ENCODE measurements at regions not wholly inside any gene's neighbourhood (a gene's known extent, or its start where the extent isn't known, plus 50 kb on each side); places are given as distances from the start of the nearest gene placed in this dataset.
"Not testable (repeated sequence)": the region's sequence is repeated elsewhere in the genome, so short reads cannot be mapped to it uniquely, and the experiment has no call there.

DNA sequence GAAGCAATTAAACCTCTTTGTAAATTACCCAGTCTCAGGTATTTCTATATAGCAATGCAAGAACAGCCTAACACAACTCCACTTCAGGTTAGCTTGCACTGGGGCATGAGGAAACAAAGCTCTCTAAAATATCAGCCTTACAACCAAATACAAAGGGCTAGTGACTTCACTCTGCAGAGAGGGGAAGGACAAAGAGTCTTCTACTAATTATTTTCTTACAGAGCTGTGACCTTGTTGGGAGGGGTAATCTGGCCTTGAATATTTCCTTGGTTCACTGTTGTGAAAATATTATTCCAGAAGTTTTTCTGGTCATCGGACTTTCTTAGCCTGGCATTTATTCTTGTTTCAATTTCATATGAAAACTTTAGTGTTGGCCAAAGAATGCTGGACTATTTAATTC is 334.4 kb upstream of the CTNNB1 start:
- no peak for DNase-seq

DNA sequence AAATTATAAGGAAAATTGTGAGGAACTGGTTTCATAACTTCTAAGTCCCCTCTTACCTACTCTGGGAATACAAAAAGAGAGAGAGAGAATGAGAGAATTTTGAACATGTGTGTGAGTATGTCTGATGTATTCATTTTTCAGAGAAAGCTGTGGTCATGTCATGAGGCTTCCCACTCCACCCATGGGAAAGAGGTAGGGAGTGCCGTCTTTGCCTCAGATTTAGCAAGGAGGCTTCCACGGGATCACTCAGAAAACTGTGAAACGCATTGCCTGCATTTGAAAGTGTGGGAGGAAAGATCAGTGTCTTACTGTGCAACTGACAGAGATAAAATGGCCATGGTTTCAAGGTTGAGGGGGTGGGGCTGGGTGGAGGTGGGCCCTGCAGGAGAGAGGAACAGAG is 331.5 kb upstream of the CTNNB1 start:
- no peak for DNase-seq

DNA sequence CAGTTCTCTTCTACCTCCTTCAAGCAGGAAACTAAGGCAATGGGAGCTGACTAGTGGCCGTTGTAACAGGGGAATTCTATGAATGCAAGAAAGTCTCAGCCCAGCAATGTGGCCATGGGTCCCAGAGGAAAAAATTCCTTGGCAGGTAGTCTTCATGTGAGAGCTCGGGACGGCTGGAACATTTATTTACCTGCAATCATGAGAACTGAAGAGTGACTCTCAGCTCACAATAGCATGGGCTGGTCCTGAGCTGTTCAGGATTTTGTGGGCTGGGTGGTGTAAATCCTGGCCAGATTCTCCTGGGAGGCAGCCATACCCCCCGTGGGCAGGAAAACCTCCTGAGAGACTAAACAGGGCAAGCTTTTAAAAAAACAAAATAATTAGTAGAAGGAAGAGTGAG is 330.3 kb upstream of the CTNNB1 start:
- DNase-seq: no peak

DNA sequence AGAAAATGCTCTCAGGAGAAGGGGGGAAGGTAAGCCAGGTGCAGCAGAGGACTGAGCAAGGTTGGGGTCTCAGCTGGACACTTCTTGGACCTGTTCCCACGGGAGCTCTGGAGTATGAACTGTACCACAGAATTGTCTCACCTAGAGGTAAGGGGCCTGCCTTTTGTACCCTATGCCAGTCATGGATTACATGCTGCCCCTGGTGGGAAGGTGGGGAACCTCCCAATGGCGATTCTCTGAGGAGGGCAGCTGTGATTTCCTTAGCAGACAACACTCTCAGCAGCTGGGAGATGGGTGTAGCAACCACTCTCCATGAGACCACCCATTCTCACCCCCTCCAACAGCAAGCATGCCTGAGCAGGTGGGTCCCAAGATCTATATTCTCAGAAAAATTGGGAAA is 329.4 kb upstream of the CTNNB1 start:
- DNase-seq: no peak

DNA sequence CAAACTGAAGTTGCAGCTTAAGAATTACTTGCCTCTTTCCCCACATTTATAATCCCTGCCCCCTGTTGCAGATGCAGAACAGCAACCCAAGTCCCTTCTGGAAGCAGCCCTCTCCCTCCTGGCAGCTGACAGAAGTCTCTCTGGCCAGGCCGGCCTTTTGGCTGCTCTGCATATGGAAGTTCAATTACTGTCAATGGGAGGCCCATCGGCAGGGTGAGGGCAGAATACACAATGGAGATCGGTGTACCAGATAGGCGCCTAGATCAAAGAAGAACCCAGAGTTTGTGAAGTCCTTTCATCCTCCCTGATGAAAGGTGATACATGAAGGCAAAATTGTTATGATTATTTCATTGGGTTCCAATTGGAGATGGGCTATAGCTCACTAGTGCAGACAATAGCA is 327.9 kb upstream of the CTNNB1 start:
- DNase-seq: no peak

DNA sequence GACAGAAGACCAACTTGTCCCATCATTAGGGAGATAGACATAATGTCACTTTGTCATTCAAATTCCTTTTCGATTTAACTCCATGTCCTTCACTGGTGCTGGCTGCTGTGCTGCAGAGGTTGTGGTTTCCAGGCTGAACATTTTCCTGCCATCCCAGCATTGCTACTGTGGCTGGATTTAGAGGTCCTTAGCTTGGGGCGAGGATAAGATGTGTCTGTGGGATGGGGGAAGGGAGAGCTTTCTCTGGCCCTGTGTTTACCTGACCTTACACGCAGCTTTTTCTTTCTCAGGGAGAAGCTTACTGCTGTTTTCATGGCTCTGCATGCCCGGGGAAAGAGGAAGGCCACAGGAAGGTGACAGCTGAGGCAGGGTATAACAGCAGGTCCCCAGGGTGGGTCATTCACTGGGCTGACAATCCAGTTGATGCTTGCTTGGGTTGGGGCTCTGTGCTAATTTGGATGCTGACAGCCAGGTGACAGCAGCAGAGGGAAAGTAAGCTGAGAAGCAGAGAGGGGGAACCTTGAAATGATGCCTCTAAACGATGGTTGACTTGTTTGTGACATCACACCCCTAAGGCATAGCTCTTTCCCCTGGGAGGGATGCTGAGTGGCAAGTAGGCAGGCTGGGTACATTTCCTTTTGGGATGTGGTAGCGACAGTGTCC is 326.9 kb upstream of the CTNNB1 start:
- DNase-seq: no peak

DNA sequence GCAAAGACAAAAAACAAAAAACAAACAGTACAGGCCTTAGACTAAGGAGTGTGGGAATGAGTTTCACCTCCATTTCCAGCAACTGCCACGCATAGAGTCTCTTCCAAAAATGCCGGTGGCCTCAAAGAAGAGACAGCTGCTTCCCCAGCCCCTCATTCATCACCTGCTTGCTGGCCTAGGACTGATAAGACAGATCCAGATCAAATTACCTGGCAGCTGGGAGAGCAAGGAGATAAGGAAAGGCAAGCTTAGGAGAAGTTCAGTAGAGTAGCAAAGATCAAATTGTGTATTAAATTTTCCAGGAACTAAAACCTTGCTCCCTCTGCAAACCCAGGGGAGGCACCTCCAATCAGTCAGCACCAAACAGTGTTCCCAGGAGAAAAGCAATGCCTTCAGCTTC is 325.8 kb upstream of the CTNNB1 start:
- DNase-seq: no peak

DNA sequence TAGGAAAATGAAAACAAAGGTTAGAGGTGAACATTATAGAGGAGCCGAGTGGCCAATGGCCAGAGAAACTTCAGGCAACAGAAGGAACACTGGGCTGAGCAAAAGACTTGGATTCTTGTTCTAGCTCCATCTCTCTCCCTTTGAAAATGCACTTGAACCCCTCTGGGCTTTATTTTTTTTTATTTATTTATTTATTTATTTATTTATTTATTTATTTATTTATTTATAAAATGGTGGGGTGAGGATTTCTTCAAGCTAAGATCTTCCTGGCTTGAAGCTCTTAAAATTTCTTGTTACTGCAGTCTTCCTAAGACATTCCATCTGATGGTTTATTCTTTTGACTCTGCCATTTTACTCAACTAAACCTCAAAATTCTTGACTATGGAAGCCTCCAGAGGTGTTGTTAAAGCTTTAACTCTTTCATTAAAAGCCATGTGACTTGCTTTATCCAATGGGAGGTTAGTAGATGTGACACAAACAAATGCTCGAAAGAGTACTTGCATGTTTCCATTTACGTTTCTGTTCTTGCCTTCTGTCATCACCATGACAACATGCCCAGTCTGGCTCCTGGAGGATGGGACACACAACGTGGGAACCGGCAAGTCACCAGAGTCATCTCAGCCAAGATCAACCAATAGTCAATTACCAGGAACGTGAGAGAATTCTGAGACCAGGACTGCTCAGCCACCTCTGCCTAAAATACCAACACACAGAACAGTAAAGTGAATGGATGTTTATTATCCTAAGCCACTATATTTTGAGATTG is 325.2 kb upstream of the CTNNB1 start:
- DNase-seq: no peak

DNA sequence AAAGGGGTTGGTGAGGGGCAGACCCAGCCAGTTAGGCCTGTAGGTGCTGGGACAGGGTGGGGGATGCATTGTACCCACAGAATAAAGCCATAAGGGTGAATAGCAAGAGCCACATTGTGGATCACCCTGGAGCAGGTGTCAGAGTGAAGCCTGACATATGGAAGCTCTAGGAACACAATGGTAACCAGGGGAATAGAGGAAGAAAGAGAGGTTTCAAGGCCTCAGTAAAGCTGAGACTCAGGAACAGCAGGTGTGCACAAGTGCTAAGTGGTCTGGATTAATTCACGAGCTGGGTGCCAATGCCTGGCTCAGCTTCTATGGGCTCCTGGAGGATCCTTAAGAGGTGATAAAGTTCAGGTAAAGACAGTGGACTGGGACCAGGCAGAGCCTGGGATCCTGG is 323.7 kb upstream of the CTNNB1 start:
- DNase-seq: no peak

DNA sequence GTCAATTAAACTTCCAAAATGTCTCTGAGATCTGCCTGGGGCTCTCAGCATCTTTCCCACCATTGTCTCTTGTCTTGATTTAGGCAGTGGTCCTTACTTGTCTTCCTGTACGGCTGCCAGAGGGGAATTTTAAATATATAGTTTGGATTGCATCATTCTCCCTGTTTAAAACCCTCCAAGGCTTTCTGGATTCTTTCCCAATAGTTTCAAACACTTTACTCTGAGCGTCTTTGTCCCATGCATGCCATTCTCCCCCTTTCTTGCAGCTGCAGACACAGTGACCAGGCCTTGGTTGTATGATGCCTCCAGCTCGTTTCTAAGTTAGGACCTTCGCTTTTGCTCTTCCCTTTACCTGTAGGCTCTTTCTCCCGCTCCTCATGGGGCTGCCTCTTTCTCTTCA is 323.3 kb upstream of the CTNNB1 start:
- DNase-seq: no peak

DNA sequence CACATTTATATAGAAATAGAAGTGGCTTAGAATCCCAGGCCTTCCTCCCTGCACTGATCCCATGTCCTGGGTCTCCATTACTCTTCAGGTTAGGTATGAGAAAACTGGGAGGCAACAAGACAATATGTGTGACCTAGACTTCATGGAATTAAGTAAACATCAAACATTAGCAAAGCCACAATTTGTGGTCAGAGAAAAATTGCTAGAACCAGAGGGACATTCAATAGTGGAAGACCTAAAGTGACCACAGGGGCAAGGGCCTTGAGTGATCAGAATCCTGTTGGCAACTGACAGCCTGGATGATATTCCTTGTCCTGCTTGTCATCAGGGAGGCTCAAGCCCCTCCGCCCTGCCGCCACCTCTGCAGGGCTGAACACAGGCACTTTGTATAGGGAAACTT is 322.8 kb upstream of the CTNNB1 start:
- no peak for DNase-seq

DNA sequence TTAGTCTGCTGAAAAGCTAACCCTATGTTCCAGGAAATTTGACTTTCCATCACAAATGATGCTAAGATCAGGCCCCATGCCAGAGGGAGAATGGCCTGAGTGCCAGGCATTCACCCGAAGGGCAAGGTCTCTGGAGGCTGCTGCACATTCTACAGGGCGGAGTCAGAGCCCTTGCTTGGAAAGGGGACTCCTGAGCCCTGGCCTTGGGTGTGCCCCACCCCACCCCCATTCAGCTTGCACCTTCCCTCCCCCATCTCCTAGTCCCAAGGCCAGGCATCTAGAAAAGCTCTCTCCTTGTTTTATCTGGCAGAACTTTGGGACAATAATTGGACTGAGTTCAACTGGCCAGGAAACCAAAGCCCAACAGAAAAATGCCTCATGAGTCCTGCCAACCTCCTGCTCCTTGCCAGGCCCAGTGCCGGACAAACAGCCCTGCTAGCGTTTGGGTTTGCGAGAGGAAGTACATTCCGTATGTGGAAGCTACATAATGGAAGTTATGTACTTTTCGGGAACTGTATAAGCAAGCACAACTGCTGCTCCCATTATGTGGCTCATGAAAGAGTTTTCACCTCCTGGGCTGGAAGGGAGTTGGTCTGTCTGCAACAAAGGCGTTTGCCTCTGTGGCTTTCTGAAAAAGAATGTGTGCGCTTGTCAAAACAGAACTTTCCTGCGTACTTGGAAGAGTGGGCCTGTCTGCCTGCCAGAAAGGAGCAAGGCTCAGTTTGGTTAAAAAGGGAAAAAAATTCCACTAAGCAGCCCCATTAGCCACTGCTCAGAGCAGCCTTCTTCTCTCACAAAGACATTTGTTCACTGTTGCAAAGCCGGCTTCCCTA is 321.5 kb upstream of the CTNNB1 start:
- no peak for DNase-seq

DNA sequence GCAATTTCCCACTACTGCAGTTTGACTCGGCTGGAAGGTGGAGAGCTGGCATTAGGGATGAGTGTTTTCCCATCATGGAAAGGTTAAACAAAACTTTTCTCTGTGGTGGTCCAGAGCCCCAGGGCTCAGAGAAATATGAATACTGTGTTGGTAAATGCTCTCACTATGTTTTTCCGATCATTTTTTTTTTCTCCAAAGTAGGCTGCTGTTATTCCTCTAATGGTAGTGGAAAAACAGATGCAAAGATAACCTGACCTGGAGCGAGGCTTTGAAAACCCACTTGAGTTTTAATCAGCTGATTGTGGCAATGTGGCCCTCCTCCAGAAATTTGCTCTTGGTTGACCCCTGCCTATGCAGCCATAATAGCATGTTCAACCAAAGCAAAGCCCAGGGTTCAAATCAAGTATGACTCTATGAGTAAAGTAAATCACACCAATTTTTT is 320.8 kb upstream of the CTNNB1 start:
- DNase-seq: no peak

DNA sequence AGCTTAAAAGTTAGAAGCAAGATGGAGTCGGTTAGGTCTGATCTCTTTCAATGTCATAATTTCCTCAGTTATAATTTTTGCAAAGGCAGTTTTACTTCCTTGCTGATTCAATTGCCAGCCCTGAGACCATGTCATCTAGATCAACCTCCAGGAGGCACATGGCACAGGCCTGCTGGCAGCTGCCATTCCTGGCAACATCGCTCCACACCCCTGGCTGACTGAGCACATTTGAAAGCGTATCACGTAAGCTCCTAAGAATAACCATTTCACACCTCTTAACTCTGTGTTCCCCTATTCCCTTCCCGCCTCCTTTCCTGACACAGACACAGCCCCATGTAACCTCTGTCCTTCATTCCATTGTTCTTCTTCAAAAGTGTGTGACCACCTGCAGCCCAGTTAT is 313.9 kb upstream of the CTNNB1 start:
- DNase-seq: no peak

DNA sequence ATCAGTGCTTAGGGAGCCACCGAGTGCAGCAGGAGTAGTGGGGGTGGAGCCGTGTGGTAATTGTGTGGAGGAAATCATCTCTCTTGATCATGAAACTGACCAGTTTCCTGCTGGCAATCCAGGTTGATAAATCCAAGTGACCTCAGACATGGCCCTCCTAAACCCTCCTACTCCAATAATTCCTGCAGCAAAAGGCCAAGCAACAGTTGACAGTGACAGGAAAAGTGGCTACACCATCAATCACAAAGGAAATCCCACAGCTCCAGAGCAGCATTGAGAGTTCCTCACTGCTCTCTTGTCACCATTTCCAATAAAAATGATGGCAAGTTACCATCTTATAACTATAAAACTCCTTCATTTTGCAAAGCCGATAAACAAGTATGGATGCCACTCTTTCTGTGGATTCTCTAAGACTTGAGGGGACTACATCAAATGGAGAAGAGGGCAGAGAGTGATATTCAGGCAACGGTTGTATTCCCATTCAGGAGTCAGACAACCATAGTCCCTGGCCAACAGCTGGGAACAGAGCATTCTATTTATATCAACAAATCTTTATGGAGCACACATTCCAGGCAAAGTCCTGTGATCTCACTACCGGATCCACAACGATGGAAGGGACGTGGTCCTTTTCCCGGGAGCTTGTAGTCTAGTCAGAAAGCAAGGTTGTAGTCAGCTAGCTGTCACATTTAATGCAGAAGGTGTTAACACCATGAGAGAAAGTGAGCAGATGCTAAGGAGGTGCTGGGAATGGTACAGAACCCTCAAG is 312.5 kb upstream of the CTNNB1 start:
- no peak for DNase-seq

DNA sequence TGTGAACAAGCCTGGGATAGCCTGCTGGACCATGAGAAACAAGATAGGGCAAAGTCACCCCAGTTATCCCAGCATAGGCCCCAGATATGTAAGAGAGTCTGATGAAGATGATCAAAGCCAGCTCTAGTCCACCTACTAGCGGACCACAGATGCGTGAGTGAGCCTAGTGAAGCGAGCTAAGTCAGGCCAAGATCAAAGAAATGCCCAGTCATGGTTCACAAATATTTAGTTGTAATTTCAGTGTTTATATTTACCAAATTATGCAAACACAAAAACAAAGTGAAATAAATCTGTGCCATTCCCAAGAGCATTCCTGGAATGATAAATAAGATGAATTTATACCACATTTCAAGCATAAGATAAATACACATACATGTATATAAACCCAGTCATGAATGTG is 308.1 kb upstream of the CTNNB1 start:
- no peak for DNase-seq

DNA sequence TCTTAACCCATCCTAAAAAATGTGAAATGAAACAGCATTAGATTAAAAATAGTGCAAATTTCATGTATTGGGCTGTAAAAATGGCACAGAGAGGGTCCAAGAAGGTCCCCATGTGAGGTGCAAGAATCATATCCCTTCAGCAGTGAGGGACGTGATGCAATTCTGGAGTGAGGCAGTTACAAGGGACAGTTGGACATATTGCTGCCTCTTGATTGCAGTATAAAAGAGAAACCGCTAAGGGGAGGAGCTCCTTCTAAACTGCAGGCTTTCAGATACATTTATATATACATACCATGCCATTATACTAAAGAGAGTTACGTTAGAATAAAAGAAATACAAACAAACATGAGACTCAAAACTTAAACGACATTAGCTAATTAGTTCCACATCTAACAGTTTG is 304.2 kb upstream of the CTNNB1 start:
- DNase-seq: no peak

DNA sequence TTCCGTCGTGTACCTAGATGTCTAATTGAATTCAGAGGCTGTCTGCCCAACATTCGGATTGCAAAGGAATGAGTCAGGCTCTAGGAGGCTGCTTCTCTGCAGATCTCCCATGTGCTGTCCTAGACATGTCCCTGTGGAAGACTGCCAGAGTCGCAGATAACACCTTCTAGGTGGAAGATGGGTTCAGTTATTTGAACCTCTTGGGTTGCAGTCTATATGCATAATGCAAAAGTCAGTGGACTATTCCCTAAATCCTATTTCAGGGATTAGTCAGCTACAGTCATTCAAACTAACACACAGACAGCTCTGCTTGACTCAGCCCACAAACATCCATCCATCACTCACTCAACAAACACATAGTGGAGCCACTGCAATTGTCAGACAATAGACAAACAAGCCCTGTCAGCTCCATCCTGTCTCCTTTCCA is 300.0 kb upstream of the CTNNB1 start:
- no peak for DNase-seq

DNA sequence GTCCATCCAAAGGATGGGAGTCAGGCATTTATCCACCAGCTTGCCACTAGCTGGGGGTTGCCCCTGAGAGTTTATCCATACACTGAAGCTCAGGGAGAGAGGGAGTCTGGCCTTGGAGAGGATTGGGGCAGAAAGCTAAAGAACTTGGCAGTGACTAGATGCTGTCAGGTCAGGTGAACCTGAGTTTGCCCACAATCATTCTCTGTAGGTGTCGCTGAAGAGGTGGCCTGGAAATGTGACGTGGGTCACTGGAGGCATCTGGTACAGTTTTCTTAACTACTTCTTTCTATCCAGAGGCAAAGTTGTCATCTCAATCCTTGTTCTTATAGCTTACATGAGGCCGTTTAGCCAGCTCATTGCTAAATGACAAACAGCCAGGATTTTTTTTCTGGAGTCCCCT is 298.0 kb upstream of the CTNNB1 start:
- no peak for DNase-seq

DNA sequence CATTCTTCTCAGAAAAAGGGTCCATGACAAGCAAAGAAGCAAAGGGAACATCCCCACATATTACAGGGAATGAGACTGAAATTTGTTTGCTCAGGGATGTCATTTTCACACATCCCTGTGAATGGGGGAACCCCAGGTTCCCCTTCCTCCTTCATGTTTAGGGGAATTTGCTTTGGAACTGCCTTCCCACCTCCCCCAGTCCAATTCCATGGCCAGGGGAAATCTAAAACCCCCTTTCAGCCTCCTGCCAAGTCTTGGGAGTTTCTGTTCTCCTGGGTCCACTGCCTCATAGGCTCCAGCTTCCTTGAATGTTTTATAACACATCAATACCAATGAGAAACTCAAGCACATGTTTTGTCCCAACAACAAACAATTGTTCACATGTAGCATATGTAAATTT is 297.5 kb upstream of the CTNNB1 start:
- no peak for DNase-seq

DNA sequence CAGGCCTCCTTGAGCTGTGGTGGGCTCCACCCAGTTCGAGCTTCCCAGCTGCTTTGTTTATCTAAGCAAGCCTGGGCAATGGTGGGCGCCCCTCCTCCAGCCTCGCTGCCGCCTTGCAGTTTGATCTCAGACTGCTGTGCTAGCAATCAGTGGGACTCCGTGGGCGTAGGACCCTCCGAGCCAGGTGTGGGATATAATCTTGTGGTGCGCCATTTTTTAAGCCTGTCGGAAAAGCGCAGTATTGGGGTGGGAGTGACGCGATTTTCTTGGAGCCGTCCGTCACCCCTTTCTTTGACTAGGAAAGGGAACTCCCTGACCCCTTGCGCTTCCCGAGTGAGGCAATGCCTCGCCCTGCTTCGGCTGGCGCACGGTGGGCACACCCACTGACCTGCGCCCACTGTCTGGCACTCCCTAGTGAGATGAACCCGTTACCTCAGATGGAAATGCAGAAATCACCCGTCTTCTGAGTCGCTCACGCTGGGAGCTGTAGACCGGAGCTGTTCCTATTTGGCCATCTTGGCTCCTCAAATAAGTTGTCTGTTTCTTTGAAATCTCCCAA is 291.3 kb upstream of the CTNNB1 start:
- DNase-seq: not testable (repeated sequence)

DNA sequence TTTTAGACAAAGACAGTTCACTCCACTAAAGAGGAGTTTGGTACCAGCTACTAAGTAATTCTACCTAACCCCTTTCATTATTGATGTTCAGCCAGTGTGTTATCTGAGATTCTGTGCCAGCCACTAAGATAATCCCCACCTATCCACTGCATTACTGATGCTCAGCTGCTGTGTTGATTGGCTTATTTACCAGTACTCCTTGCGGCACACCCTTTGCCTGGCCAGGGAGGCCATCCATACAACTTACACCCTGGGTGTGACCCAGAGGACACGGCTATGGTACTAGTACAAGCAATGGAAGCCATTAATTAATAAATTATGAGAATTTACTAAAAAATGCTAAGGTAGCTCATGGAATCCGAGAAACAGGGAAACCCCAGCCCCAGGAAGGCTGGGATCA is 290.7 kb upstream of the CTNNB1 start:
- no peak for DNase-seq

DNA sequence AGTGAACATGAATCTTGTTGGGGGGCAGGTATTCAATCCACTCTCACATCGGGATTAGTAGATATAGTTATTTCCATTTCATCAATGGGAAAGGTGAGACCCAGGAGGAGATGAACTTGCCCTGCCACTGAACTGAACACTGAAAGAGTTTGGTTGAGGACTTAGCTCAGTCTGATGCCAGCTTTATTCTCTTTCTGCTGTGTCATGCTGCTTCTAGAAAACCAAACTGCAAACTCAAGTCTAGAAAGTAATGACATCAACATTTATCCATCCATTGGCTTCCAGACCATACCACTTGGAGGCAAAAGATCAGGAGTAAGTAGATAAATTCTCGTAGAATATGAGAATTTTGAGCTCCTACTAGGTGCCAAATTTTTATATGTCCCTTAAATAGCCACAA is 288.0 kb upstream of the CTNNB1 start:
- no peak for DNase-seq

Measured in T-helper 9 cell (primary cell).